Keratinocyte (primary cell): ENCODE measurements at regions not wholly inside any gene's neighbourhood (a gene's known extent, or its start where the extent isn't known, plus 50 kb on each side); places are given as distances from the start of the nearest gene placed in this dataset.

Experiments used
- DNase-seq: peaks from one replicate; pipeline ENCODE4 v3.0.0-alpha.2; 2011; ENCODE audit warnings: low read depth, missing footprints, low spot score
- FAIRE-seq: peaks from 2 replicates; lab custom pipeline; 2011; peaks lifted over from hg19 to GRCh38; lab: Jason Lieb, UNC
- H2AFZ ChIP-seq: 2 replicates; pipeline ENCODE4 v1.6.0; 2012; ENCODE audit warnings: low read length, control low read depth, inconsistent platforms; ENCODE audit not compliant: control insufficient read depth
- H3K27ac ChIP-seq: 2 replicates; pipeline ENCODE4 v1.5.1; 2011; ENCODE audit warnings: low read length; ENCODE audit not compliant: control insufficient read depth, insufficient read depth
- H3K27me3 ChIP-seq: 3 replicates; pipeline ENCODE4 v1.6.0; 2011; ENCODE audit warnings: low read length; ENCODE audit not compliant: control insufficient read depth, insufficient read depth; ENCODE audit errors: extremely low read depth
- H3K36me3 ChIP-seq, 2 experiments: 2 replicates in 1 of 2; 3 replicates in 1 of 2; pipeline ENCODE4 v1.5.1; 2011; ENCODE audit warnings: low read length in 2 of 2, mild to moderate bottlenecking in 1 of 2; ENCODE audit not compliant: control insufficient read depth in 2 of 2, insufficient read depth in 2 of 2; ENCODE audit errors: extremely low read depth in 1 of 2
- H3K4me1 ChIP-seq: 3 replicates; pipeline ENCODE4 v1.5.1; 2011; ENCODE audit warnings: low read length; ENCODE audit not compliant: control insufficient read depth, insufficient read depth; ENCODE audit errors: extremely low read depth
- H3K4me2 ChIP-seq: 3 replicates; pipeline ENCODE4 v1.6.0; 2011; ENCODE audit warnings: low read depth, low read length; ENCODE audit not compliant: control insufficient read depth, insufficient read depth; ENCODE audit errors: extremely low read depth
- H3K4me3 ChIP-seq, 3 experiments: fragments of 200-600 bp in 1 of 3; sonication (generic) in 1 of 3; 2 replicates in 2 of 3; 3 replicates in 1 of 3; pipeline ENCODE4 v1.5.1; 2011 to 2016; ENCODE audit warnings: low read length in 3 of 3, mild to moderate bottlenecking in 3 of 3, control low read depth in 2 of 3, inconsistent platforms in 1 of 3, low read depth in 1 of 3, mixed read lengths in 1 of 3, mixed run types in 1 of 3, moderate library complexity in 1 of 3; ENCODE audit not compliant: control insufficient read depth in 2 of 3, insufficient read depth in 2 of 3; ENCODE audit errors: extremely low read depth in 1 of 3
- H3K79me2 ChIP-seq: 2 replicates; pipeline ENCODE4 v1.6.0; 2012; ENCODE audit warnings: low read length; ENCODE audit not compliant: control insufficient read depth, insufficient read depth
- H3K9ac ChIP-seq: 3 replicates; pipeline ENCODE4 v1.6.0; 2011; ENCODE audit warnings: low read length; ENCODE audit not compliant: control insufficient read depth, insufficient read depth; ENCODE audit errors: extremely low read depth
- H3K9me1 ChIP-seq: 3 replicates; pipeline ENCODE4 v1.6.0; 2011; ENCODE audit warnings: low read length; ENCODE audit not compliant: control insufficient read depth, insufficient read depth; ENCODE audit errors: extremely low read depth
- H3K9me3 ChIP-seq: 2 replicates; pipeline ENCODE4 v1.5.1; 2012; ENCODE audit warnings: low read depth, low read length; ENCODE audit not compliant: control insufficient read depth
- H4K20me1 ChIP-seq: 3 replicates; pipeline ENCODE4 v1.6.0; 2011; ENCODE audit warnings: low read length; ENCODE audit not compliant: control insufficient read depth, insufficient read depth; ENCODE audit errors: extremely low read depth
- EZH2 ChIP-seq: IDR thresholded peaks from one replicate; pipeline ENCODE4 v1.6.1; 2012; ENCODE audit warnings: inconsistent platforms, mild to moderate bottlenecking, low read length, moderate library complexity
- dilution Hi-C: fragments of 300-500 bp; cut with MboI; formaldehyde crosslinking; loops from one replicate; pipeline ENCODE4 v1.7.0; 2020; ENCODE audit warnings: low sequenced_read_pairs; ENCODE audit not compliant: extremely low pct_ligation_motif_present
- TF ChIP-seq, protein P1 (sequence below), 3 experiments: IDR thresholded peaks in 1 of 3; conservative IDR thresholded peaks in 1 of 3; optimal IDR thresholded peaks in 1 of 3; 2 replicates in 2 of 3; 3 replicates in 1 of 3; pipeline versions ENCODE3 to v1.5.1; 2011; ENCODE audit warnings: low read length in 3 of 3, mild to moderate bottlenecking in 3 of 3, moderate library complexity in 2 of 3, control low read depth in 1 of 3, inconsistent platforms in 1 of 3; ENCODE audit not compliant: insufficient read depth in 2 of 3; ENCODE audit errors: extremely low read depth in 1 of 3

GRCh38 chr2:8520791-8521344 lies 161.0 kb upstream of the ID2 start:
- dilution Hi-C loops, result no loop called here
- Histone ChIP-seq H4K20me1 (no peaks in the 10 kb centered on the region), H3K4me1 (peaks cover 12% of the 10 kb centered on the region), H3K27ac (no peak overlapping the region), H3K9me3 (no peaks in the 10 kb centered on the region), H3K27me3 (no peaks in the 10 kb centered on the region), H3K79me2 (no peaks in the 10 kb centered on the region), H3K9me1 (peaks cover 2% of the 10 kb centered on the region), H3K4me2 (no peak overlapping the region), H3K4me3 (no peak overlapping the region), H3K9ac (no peak overlapping the region), H2AFZ (no peak overlapping the region), H3K36me3 (no peaks in the 10 kb centered on the region)
- no peak for DNase-seq
- no peak for FAIRE-seq
- TF ChIP-seq EZH2, result no peak
- TF ChIP-seq, protein P1, sequence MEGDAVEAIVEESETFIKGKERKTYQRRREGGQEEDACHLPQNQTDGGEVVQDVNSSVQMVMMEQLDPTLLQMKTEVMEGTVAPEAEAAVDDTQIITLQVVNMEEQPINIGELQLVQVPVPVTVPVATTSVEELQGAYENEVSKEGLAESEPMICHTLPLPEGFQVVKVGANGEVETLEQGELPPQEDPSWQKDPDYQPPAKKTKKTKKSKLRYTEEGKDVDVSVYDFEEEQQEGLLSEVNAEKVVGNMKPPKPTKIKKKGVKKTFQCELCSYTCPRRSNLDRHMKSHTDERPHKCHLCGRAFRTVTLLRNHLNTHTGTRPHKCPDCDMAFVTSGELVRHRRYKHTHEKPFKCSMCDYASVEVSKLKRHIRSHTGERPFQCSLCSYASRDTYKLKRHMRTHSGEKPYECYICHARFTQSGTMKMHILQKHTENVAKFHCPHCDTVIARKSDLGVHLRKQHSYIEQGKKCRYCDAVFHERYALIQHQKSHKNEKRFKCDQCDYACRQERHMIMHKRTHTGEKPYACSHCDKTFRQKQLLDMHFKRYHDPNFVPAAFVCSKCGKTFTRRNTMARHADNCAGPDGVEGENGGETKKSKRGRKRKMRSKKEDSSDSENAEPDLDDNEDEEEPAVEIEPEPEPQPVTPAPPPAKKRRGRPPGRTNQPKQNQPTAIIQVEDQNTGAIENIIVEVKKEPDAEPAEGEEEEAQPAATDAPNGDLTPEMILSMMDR (optimal IDR thresholded peaks at IDR 0.05 in 1 of 3, IDR thresholded peaks at IDR 0.05 in 1 of 3, conservative IDR thresholded peaks at IDR 0.05 in 1 of 3; ENCODE audit: extremely low read depth in 1 of 3, insufficient read depth in 2 of 3, low read length in 3 of 3), result no peak

DNA sequence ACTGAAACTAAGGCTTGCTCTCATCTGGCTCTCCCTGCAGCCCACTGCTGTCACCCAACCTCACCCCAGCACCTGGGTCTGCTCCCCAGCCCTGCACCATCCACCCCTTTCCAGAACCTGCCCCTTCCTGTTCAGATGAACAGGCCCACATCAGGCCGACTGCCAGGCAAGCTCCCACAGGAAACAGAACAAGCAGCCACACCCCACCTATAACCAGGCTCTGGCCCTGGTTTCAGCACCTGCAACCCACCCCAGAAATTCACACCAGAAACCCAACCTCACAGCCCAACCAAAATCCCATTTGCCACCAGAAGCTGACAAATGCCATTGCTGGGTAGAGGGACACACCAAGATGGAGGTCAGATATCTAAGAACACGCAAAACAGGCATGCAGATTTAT lies 159.2 kb upstream of the ID2 start:
- Histone ChIP-seq H3K27ac (no peak overlapping the region), H2AFZ (peak overlapping the region; percentile 8), H4K20me1 (no peaks in the 10 kb centered on the region), H3K9me3 (no peaks in the 10 kb centered on the region), H3K4me2 (peak overlapping the region; percentile 31), H3K9ac (no peak overlapping the region), H3K9me1 (peaks cover 2% of the 10 kb centered on the region), H3K79me2 (no peaks in the 10 kb centered on the region), H3K36me3 (no peaks in the 10 kb centered on the region), H3K4me1 (peaks cover 15% of the 10 kb centered on the region), H3K4me3 (no peak overlapping the region), H3K27me3 (peaks cover 4% of the 10 kb centered on the region)
- no peak for TF ChIP-seq EZH2
- TF ChIP-seq, protein P1 (optimal IDR thresholded peaks at IDR 0.05 in 1 of 3, IDR thresholded peaks at IDR 0.05 in 1 of 3, conservative IDR thresholded peaks at IDR 0.05 in 1 of 3; ENCODE audit: extremely low read depth in 1 of 3, insufficient read depth in 2 of 3, low read length in 3 of 3), result no peak
- no peak for DNase-seq
- dilution Hi-C loops, result no loop called here
- FAIRE-seq, result no peak
